OCI-LY3 (cell line): ENCODE measurements at regions not wholly inside any gene's neighbourhood (a gene's known extent, or its start where the extent isn't known, plus 50 kb on each side); places are given as distances from the start of the nearest gene placed in this dataset.

ENCODE experiments used
- EZH2phosphoT487 ChIP-seq: fragments of 200-600 bp; shearing (Covaris generic); IDR thresholded peaks from 2 replicates; pipeline ENCODE4 v1.6.1; 2018; ENCODE audit warnings: antibody characterized with exemption, mixed run types, low read depth
- TF ChIP-seq, protein P1 (sequence below): fragments of 200-600, 300-600 bp; sonication (generic); IDR thresholded peaks from 2 replicates; pipeline ENCODE4 v1.5.1; 2014; ENCODE audit warnings: antibody characterized with exemption, low read length, low read depth

DNA sequence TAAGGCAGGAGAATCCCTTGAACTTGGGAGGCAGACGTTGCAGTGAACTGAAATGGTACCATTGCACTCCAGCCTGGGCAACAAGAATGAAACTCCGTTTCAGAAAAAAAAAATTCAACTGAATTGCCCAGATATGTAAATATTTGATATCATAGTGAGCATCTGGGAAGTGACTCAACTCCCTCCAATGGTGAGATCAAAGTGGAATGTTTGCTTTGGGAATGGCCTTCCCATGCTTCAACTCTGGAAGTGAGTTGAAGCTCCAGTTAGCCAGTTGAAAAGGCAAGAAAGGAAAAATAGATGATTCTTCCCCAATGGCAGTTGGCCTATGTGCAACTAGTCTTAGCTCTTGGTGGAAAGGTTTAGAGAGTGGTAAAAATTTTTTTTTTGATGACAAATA is 131.6 kb upstream of the CMC1 start:
- no peak for TF ChIP-seq EZH2phosphoT487
- TF ChIP-seq, protein P1, sequence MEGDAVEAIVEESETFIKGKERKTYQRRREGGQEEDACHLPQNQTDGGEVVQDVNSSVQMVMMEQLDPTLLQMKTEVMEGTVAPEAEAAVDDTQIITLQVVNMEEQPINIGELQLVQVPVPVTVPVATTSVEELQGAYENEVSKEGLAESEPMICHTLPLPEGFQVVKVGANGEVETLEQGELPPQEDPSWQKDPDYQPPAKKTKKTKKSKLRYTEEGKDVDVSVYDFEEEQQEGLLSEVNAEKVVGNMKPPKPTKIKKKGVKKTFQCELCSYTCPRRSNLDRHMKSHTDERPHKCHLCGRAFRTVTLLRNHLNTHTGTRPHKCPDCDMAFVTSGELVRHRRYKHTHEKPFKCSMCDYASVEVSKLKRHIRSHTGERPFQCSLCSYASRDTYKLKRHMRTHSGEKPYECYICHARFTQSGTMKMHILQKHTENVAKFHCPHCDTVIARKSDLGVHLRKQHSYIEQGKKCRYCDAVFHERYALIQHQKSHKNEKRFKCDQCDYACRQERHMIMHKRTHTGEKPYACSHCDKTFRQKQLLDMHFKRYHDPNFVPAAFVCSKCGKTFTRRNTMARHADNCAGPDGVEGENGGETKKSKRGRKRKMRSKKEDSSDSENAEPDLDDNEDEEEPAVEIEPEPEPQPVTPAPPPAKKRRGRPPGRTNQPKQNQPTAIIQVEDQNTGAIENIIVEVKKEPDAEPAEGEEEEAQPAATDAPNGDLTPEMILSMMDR = no peak
